GM11168 (cell line): ENCODE measurements at regions not wholly inside any gene's neighbourhood (a gene's known extent, or its start where the extent isn't known, plus 50 kb on each side); places are given as distances from the start of the nearest gene placed in this dataset.

Experiments
- in situ Hi-C: fragments of 300-500 bp; cut with MboI; formaldehyde crosslinking; loops from one replicate; pipeline ENCODE4 v1.12.0; 2022; ENCODE audit warnings: low sequenced_read_pairs; ENCODE audit not compliant: unreplicated experiment

DNA sequence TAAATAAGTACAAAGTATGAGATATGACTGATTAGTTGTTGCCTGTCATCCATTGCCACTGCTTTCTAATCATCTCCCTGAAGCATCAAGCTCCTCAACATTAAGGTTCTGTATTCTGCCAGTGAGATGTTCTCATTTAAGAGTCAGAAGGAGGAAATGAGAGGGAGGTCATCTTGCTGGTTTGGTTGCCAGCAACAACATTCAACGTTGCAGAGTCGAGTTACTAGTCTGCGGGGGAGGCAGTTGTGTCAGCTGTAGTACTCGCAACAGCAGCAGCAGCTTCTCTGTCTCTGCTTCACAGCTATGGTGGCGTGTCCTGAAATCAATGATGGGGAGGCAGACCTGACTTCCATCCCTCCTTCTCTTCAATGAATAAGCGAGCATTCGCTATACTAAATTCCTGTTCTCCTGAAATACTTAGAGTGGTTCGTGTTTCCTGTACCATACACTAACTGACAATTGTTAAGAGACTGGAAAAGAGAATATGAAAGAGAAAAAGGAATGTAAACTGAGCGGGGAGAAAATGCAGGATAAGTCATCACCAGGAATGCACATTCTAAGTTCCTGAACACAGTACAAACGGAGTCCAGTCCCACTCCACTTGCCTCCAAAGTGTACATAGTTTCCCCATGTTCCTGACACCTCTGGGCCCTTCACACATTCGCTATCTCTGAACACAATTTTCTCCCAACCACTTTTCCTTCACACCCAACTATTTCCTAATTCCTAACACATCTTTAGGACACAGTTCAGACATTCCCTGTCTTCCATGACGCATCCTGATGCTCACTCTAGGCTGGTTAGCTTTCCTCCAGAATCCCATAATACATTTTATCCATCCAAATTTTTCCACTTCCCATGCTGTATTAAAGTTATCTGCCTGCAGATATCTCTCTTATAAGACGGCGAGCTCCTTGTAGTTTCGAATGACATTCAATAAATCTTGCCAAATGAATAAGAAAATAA, 263.0 kb downstream of the KLF12 start:
- in situ Hi-C loops: no loop called here

DNA sequence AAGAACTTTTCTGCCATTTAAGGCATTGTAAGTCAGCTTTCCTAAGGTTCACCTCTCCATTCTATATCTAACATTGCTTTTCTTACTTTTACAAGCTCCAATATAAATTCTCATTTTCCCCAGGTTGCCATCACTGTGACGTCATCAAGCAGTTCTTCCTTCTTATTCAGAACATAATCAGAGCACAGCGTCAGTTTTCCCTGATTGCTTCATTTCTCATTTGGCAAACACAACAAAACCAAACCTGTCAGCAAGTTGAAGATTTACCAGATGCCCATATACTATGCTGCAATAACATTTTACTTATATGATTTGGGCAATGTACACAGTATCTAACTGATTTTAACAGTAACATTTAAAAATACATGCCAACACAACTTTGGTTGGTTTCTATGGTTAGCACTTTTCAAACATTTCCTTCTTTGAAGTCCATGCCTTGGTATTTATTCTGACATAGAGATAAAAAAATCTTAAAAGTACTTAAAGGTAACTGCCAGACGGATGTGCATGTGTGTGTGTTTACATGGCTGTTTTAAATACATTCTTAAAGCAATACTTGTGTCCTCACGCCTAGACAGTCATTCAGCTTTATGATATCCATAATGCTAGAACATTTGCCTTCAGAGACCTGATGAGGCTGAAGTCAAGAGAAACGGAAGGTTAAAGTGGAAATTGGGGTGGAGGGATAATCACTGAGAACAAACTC, 264.0 kb downstream of the KLF12 start:
- in situ Hi-C loops: no loop called here

- in situ Hi-C loops: no loop called here
Measured at GRCh38 chr13:73865027-73865426, 269.2 kb downstream of the KLF12 start.

DNA sequence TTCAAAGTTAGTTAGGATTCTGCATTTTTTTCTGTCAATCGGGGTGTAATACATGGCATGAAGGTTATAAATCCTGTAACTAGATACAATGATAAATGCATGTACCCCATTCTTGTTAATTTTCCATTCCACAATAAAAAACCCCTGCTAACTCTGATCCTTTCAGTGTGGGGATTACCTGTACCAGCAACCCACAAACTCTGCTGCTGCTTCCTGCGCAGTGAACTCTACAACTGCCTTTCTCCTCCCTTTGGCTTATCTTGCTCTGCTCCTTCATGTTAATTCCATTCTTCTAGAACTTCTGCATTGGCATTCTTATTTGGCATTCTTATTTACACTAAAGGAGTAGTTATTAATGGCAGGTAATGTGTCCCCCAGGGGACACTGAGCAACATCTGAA, 273.1 kb downstream of the KLF12 start:
- in situ Hi-C loops: no loop called here

GRCh38 chr13:73860501-73860900, 273.7 kb downstream of the KLF12 start:
- in situ Hi-C loops: no loop called here

DNA sequence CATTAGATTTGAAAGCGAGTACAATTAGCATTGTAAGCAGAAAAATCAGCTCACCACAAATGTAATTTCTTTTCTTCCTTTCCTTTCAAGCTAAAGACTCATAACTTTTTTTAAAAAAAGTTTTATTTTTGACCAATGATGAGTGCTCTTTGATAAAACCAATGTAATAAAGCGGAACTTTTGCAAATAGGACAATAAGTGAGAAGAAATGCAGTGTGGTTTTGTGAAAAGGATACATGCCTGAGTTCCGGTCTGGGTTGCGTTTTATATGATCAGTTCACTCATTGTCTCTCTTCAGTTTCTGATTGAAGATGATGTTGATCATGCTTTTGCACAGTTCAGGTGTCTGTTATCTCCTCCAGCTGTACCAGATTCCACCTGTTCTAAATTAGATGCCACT, 274.4 kb downstream of the KLF12 start:
- in situ Hi-C loops: no loop called here

DNA sequence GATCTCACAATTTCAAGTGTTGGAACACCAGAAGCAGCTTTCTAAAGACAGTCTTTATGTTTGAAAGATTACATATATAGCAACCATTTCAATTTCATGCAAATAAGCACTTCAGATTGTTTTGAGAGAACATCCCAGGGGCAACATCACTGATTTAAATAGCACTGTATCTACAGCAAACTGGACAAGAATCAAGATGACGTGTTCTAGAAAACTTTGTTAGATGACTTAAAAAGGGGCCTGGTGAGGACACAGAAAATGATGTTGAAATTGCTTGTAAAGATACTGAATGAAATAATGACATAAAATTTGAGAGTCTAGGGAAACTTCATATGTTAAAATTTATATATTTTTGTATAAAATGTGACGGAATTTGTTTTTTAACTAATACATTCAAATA, 277.1 kb downstream of the KLF12 start:
- in situ Hi-C loops: no loop called here

GRCh38 chr13:73851104-73851503, 283.1 kb downstream of the KLF12 start:
- in situ Hi-C loops: no loop called here

- in situ Hi-C loops: no loop called here
Measured at GRCh38 chr13:73850104-73850873, 283.9 kb downstream of the KLF12 start.

DNA sequence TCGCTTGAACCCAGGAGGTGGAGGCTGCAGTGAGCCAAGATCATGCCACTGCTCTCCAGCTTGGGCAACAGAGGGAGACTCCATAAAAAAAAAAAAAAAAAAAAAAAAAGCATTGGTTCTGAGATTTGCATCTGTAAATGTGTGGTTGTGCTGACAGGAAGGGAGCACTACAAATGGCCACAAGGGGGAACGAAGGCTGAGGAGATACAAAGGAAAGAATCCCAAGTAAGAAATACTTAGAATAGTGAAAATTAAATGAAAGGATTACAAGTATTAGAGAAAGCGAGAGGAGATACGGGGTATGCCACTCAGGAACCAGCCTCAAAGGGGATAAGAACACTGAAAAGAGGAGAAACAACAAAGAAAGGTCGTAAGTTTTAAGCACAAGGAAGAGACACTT, 284.9 kb downstream of the KLF12 start:
- in situ Hi-C loops: loop anchor here (25.0 kb wide), 1 partner anchor 163 kb away; no protein-coding TSS in a partner anchor

- in situ Hi-C loops: loop anchor here (25.0 kb wide), 1 partner anchor 167 kb away; no protein-coding TSS in a partner anchor
Measured at GRCh38 chr13:73844986-73845385, 289.2 kb downstream of the KLF12 start.

DNA sequence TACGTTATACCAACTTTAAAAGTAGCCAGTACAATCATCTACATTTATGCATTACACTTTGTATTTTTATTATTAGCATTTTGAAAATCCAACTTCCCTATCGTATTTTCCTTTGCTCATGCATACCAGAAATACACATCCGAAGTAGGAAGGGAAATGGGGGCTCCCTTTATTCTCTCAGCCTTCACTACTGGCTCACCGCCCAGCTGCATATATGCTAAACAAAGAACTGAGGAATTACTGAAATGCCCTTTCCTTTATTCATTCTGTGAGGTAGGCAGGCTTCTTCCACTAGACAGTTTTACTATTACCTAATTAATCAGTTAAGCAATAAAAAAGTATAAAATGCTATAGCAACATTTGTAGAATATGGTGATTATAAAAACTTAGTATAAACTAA, 291.6 kb downstream of the KLF12 start:
- in situ Hi-C loops: loop anchor here (25.0 kb wide), 1 partner anchor 170 kb away; no protein-coding TSS in a partner anchor

DNA sequence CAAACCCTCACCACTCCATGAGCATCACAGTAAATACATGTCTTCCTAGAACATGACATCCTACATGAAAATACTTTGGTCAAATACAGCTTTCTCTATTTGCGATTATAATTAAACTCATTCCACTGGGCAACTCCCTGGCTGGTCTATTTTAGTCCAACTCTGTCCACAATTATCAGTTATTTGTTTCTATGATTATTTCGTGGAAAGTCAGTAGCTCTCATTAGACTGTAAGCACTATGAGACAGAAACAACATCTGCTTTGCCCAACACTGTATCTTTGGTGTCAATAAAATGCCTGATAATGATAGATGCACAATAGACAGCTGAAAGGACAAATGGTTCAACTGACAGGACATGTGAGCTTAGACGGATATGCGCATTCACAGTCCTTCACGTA, 292.0 kb downstream of the KLF12 start:
- in situ Hi-C loops: loop anchor here (25.0 kb wide), 1 partner anchor 170 kb away; no protein-coding TSS in a partner anchor

- in situ Hi-C loops: loop anchor here (10.0 to 25.0 kb wide), 2 partner anchors 175 to 448 kb away; no protein-coding TSS in a partner anchor
Measured at GRCh38 chr13:73837147-73837546, 297.1 kb downstream of the KLF12 start.

DNA sequence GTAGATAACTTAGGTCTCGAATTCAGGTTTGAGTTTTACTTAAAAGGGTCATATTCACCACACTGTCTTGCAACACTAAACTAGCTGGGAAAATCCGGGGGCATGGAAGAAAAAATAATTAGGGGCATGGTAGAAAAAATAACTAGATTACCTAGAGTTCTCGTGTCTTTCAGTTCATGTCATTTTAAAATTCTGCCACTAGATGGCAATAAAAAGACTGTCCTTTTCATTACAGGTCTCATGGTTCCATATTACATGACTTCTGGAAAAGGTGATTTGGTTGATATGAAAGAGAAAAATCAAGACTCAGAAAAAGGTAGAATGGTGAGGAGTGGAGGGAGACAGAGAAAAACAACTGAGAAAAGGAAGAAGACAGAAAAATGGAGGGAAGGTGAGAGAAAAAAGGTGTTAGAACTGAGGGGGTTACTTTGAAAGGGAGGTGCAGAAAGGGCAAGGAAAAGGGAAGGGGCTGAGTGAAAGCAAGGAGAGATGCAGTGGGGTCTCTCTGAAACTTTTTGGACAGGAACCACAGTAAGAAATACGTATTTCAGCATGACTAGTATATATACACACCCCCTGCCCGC, 299.0 kb downstream of the KLF12 start:
- in situ Hi-C loops: loop anchor here (10.0 to 25.0 kb wide), 2 partner anchors 177 to 450 kb away; no protein-coding TSS in a partner anchor

DNA sequence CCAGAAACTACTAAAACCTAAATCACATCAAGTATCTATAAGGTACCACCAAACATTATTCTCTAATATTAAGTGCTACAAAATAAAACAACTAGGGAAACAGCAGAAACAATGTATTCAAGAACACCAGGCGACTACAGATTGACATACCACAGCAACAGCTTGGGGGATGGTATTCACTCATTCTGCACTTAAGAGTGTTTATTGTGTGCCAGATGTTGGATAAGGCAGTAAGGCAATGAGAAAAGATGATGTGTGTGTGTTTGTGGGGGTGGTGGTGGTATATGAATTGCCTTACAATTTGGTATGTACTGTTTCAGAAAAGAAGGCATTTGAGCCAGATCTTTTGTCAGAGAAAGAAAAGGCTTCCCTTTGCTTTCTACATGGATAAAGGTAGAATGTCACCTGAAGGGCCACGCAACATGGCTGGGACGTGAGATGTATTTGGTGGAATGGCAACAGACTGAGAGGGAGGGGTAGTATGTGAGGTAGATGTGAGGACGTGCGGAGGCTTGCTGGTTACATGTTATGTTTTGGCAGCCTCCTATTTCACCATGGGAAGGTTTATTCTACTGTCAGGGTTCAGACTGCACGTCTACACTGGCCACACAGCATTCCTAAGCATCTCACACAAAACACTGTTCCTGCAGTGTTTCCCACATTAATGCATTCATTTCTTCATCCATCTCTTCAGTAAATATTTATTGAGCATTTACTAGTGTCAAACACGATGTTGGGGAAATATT, 300.7 kb downstream of the KLF12 start:
- in situ Hi-C loops: loop anchor here (10.0 to 25.0 kb wide), 2 partner anchors 179 to 451 kb away; no protein-coding TSS in a partner anchor

GRCh38 chr13:73832825-73833224, 301.4 kb downstream of the KLF12 start:
- in situ Hi-C loops: loop anchor here (10.0 to 25.0 kb wide), 2 partner anchors 179 to 452 kb away; no protein-coding TSS in a partner anchor

DNA sequence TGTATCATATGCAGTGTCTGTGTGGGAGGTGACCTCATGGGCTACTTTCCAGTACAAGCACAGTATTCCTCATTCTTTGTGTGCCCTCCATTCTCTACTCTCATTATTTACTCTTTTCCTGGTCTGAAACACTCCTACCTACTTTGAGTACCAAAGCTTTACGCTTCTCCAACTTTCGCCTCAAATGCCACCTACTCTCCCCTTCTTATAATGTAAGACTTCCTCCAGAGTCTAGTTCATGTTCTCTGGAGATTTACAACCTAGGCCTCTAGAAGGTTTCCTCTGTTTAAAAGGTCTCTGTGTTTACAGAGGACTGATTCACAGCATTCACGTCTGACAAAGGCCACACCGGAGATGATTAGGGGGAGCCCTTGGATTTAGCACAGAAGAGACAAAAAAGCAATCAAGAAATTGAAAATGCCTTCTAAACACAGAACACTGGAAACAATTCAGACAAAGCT, 302.0 kb downstream of the KLF12 start:
- in situ Hi-C loops: loop anchor here (10.0 to 25.0 kb wide), 2 partner anchors 180 to 453 kb away; no protein-coding TSS in a partner anchor

GRCh38 chr13:73829416-73829815, 304.8 kb downstream of the KLF12 start:
- in situ Hi-C loops: loop anchor here (25.0 kb wide), 1 partner anchor 183 kb away; no protein-coding TSS in a partner anchor
